ENCODE measurements at regions not wholly inside any gene's neighbourhood (a gene's known extent, or its start where the extent isn't known, plus 50 kb on each side); places are given as distances from the start of the nearest gene placed in this dataset.
A peak's percentile ranks its signal among the peaks of the same experiment; 100 is the strongest.

GRCh38 chr5:34530637-34531036 is 125.5 kb upstream of the RAI14 start:
- TF ChIP-seq, protein P1, sequence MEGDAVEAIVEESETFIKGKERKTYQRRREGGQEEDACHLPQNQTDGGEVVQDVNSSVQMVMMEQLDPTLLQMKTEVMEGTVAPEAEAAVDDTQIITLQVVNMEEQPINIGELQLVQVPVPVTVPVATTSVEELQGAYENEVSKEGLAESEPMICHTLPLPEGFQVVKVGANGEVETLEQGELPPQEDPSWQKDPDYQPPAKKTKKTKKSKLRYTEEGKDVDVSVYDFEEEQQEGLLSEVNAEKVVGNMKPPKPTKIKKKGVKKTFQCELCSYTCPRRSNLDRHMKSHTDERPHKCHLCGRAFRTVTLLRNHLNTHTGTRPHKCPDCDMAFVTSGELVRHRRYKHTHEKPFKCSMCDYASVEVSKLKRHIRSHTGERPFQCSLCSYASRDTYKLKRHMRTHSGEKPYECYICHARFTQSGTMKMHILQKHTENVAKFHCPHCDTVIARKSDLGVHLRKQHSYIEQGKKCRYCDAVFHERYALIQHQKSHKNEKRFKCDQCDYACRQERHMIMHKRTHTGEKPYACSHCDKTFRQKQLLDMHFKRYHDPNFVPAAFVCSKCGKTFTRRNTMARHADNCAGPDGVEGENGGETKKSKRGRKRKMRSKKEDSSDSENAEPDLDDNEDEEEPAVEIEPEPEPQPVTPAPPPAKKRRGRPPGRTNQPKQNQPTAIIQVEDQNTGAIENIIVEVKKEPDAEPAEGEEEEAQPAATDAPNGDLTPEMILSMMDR (IDR thresholded peaks at IDR 0.05; ENCODE audit: insufficient read depth, low read depth, low read length): no peak
- H3K36me3 ChIP-seq (ENCODE audit: control insufficient read depth, insufficient read depth, low read length): no peaks in the 10 kb centered on the region
- CTCF ChIA-PET: interaction anchor here (5.1 kb wide), 1 partner anchor 8 kb away, joined by 32 read pairs; no protein-coding TSS in a partner anchor

DNA sequence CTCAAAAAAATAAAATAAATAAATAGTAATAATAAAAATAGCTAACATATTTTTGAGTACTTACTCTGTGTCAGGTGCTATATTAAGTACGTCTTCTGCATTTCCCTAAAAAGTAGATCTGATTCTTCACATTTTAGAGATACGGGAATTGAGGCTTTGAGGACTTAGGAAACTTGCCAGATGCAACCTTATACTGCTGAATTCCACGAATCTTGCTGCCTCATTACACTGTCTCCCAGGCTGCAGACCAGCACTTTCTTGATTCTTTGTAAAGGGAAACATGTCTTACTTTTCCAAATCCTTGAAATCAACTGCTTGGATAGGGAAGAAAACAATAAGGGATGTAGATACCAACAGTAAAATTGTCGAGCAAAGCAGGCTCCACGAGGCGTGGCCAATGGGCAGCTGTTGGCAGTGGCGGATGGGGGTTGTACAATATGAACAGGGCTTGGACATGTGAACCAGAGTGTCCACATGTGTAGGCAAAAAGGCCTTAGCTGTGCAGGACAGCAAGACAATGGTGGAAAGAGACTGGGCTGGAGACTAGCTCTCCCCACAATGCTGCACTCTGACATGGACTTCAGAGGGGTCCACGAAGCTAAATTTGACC is 124.3 kb upstream of the RAI14 start:
- ChIA-PET CTCF (interaction anchor here (5.1 kb wide), 1 partner anchor 9 kb away, joined by 32 read pairs; no protein-coding TSS in a partner anchor), POLR2A (no interaction called here)
- TF ChIP-seq, protein P1 (IDR thresholded peaks at IDR 0.05; ENCODE audit: insufficient read depth, low read depth, low read length): no peak
- Histone ChIP-seq H3K36me3 (ENCODE audit: control insufficient read depth, insufficient read depth, low read length) (no peaks in the 10 kb centered on the region), H3K27me3 (ENCODE audit: control insufficient read depth, insufficient read depth, low read length) (no peaks in the 10 kb centered on the region), H3K4me3 (ENCODE audit: low read depth, low read length) (no peak overlapping the region)
- no peak for DNase-seq (ENCODE audit: low read depth)

More at GRCh38 chr5:34530637-34531036, 125.5 kb upstream of the RAI14 start:
- DNase-seq (ENCODE audit: low read depth): no peak
- Histone ChIP-seq H3K4me3 (ENCODE audit: low read depth, low read length) (no peak overlapping the region), H3K27me3 (ENCODE audit: control insufficient read depth, insufficient read depth, low read length) (no peaks in the 10 kb centered on the region)
- POLR2A ChIA-PET: no interaction called here

GRCh38 chr5:34533582-34534522 is 122.3 kb upstream of the RAI14 start:
- CTCF ChIA-PET: interaction anchor here (0.9 to 5.1 kb wide), 3 partner anchors 11 to 364 kb away, joined by 3 to 32 read pairs (median 3); no protein-coding TSS in a partner anchor
- Histone ChIP-seq H3K27me3 (ENCODE audit: control insufficient read depth, insufficient read depth, low read length) (no peaks in the 10 kb centered on the region), H3K36me3 (ENCODE audit: control insufficient read depth, insufficient read depth, low read length) (no peaks in the 10 kb centered on the region), H3K4me3 (ENCODE audit: low read depth, low read length) (no peak overlapping the region)
- peak; percentile 86 for DNase-seq (ENCODE audit: low read depth)
- TF ChIP-seq, protein P1 (IDR thresholded peaks at IDR 0.05; ENCODE audit: insufficient read depth, low read depth, low read length): no peak
- POLR2A ChIA-PET: interaction anchor here (0.6 to 1.4 kb wide), 4 partner anchors 10 to 142 kb away, joined by 3 to 8 read pairs (median 4); no protein-coding TSS in a partner anchor

DNA sequence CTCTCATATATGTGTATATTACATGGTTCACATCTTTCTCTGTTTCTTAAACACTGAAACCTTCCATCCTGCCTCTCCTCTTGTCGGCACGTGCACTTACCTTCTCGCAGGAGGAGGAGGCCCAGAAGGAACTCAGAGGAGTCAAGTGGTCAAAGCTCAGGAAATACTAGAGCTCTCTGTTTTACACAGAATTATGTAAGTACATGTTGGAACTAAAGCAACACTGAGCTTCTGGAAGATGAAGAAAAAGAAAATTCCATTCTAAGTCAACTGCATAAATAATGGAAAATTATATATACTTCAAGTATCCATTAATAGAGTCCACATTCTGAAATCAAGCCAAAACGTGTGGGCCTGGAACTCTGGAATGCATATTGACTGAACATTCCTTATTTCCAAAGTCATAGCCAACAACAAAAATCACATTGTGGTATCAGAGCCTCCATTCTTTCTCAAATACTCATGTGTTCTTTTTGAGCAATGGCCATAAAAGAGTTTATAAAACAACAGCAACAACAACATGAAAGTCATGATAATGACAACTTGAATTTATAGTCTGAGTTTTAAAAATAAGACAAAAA is 121.5 kb upstream of the RAI14 start:
- CTCF ChIA-PET: interaction anchor here (0.9 to 5.1 kb wide), 2 partner anchors 12 to 363 kb away, joined by 3 to 32 read pairs; no protein-coding TSS in a partner anchor
- POLR2A ChIA-PET: interaction anchor here (0.6 to 0.9 kb wide), 3 partner anchors 43 to 135 kb away, joined by 3 to 4 read pairs (median 3); no protein-coding TSS in a partner anchor
- DNase-seq (ENCODE audit: low read depth): peak; percentile 93
- H3K36me3 ChIP-seq (ENCODE audit: control insufficient read depth, insufficient read depth, low read length): no peaks in the 10 kb centered on the region
- no peaks in the 10 kb centered on the region for H3K27me3 ChIP-seq (ENCODE audit: control insufficient read depth, insufficient read depth, low read length)
- no peak overlapping the region for H3K4me3 ChIP-seq (ENCODE audit: low read depth, low read length)
- TF ChIP-seq, protein P1 (IDR thresholded peaks at IDR 0.05; ENCODE audit: insufficient read depth, low read depth, low read length): no peak

Measured in BJ (cell line).